IPS-15b (cell line): ENCODE measurements at regions not wholly inside any gene's neighbourhood (a gene's known extent, or its start where the extent isn't known, plus 50 kb on each side); places are given as distances from the start of the nearest gene placed in this dataset.

Source experiments
- H3K27me3 ChIP-seq: one replicate; pipeline ENCODE4 v1.6.1; 2013; ENCODE audit warnings: low read length; ENCODE audit not compliant: control insufficient read depth, insufficient read depth
- H3K36me3 ChIP-seq: one replicate; pipeline ENCODE4 v1.6.1; 2013; ENCODE audit warnings: low read length; ENCODE audit not compliant: control insufficient read depth, insufficient read depth
- H3K4me1 ChIP-seq: one replicate; pipeline ENCODE4 v1.6.1; 2013; ENCODE audit warnings: mild to moderate bottlenecking, low read length; ENCODE audit not compliant: control insufficient read depth, insufficient read depth
- H3K4me3 ChIP-seq: one replicate; pipeline ENCODE4 v1.5.1; 2013; ENCODE audit warnings: low read depth, low read length
- H3K9ac ChIP-seq: one replicate; pipeline ENCODE4 v1.6.1; 2013; ENCODE audit warnings: low read depth, mild to moderate bottlenecking, low read length
- H3K9me3 ChIP-seq: one replicate; pipeline ENCODE4 v1.6.1; 2013; ENCODE audit warnings: mild to moderate bottlenecking, low read length; ENCODE audit not compliant: control insufficient read depth, insufficient read depth

DNA sequence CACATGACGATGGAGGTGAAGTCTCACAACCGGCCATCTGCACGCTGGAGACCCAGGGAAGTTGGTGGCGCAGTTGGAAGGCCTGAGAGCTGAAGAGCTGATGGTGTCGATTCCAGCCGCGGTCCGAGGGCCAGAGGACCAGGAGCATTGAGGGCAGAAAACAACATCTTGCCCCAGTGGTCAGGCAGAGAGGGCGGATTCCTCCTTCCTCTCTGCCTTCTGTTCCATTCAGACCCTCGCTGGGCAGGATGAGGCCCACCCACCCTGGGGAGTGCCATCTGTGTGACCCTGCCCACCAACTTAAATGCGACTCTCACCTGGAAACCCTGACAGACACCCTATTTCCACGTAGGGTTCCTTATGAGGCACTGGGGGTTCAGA lies 120.7 kb upstream of the PMEPA1 start:
- H3K9me3 ChIP-seq, result no peaks in the 10 kb centered on the region
- H3K27me3 ChIP-seq, result no peaks in the 10 kb centered on the region
- no peak overlapping the region for H3K4me3 ChIP-seq
- no peaks in the 10 kb centered on the region for H3K36me3 ChIP-seq
- H3K4me1 ChIP-seq, result no peaks in the 10 kb centered on the region
- no peak overlapping the region for H3K9ac ChIP-seq

DNA sequence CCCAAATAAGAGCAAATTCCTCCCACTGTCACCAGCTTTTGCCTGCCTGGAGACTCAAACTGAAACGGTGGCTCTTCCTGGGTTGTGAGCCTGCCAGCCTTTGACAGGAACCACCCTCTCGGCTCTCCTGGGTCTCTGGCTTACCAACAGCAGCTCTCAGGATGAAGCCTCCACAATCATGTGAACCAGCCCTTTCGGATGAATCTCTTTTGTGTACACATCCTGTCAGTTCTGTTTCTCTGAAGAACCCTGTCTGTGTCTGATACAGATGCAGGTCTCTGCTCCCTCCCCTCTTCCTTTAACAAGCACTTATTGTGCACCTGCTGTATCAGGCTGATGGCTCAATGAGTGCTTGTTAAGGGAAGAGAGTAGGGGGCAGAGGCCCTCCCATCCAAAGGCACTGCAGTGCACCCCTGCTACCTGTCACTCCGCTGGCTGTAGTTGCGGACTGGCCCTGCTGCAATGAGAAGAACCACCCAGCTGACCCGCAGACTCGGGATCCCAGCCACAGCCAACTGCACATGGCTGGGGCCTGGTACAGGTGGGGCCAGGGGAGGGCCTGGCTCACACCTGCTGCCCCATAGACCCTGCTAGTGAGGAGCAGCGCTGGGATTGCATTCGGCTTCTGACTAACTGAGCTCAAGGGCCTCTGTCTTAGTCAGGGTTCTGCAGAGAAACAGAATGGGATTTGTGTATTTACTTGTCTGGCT lies 120.1 kb upstream of the PMEPA1 start:
- Histone ChIP-seq H3K36me3 (no peaks in the 10 kb centered on the region), H3K27me3 (no peaks in the 10 kb centered on the region), H3K4me3 (no peak overlapping the region), H3K9ac (no peak overlapping the region), H3K9me3 (no peaks in the 10 kb centered on the region), H3K4me1 (no peaks in the 10 kb centered on the region)

DNA sequence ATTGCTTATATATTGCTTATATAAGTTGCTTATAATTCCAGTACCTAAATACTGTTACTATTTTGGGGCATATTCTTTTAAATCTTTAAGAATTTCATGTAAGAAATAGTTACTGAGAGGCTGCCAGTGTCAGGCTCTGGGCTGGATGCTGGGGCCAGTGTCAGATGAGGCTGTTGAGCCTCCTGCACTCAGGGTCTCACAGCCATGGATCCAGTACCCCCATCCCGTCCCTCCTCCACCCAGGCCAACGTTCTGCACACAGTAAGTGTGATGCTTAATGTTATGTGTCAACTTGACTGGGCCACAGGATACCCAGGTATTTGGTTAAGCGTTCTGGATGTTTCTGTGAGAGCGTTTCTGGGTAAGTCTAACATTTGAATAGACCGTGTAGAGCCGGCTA lies 119.5 kb upstream of the PMEPA1 start:
- H3K27me3 ChIP-seq, result no peaks in the 10 kb centered on the region
- no peaks in the 10 kb centered on the region for H3K4me1 ChIP-seq
- H3K9ac ChIP-seq, result no peak overlapping the region
- H3K9me3 ChIP-seq, result no peaks in the 10 kb centered on the region
- no peak overlapping the region for H3K4me3 ChIP-seq
- no peaks in the 10 kb centered on the region for H3K36me3 ChIP-seq

DNA sequence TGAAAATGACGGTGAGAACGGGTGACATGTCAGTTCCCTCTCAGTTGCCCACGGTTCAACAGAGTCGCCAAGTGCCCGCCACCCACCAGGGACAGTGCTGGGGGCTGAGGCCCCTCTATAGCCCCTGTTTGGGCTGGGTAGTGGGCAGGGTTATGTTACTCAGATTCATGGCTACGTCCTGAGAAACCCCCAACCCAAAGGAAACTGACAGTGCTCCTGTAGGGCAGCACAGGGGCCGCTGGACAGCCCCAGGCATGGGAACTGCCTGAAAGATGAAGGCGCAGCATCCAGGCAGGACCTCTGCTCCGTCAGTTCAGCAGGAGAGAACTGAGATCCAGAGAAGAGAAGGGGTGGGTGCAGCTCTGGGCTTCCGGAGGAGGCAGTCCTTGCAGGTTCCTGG lies 118.9 kb upstream of the PMEPA1 start:
- Histone ChIP-seq H3K27me3 (no peaks in the 10 kb centered on the region), H3K4me3 (no peak overlapping the region), H3K4me1 (no peaks in the 10 kb centered on the region), H3K9me3 (no peaks in the 10 kb centered on the region), H3K9ac (no peak overlapping the region), H3K36me3 (no peaks in the 10 kb centered on the region)

DNA sequence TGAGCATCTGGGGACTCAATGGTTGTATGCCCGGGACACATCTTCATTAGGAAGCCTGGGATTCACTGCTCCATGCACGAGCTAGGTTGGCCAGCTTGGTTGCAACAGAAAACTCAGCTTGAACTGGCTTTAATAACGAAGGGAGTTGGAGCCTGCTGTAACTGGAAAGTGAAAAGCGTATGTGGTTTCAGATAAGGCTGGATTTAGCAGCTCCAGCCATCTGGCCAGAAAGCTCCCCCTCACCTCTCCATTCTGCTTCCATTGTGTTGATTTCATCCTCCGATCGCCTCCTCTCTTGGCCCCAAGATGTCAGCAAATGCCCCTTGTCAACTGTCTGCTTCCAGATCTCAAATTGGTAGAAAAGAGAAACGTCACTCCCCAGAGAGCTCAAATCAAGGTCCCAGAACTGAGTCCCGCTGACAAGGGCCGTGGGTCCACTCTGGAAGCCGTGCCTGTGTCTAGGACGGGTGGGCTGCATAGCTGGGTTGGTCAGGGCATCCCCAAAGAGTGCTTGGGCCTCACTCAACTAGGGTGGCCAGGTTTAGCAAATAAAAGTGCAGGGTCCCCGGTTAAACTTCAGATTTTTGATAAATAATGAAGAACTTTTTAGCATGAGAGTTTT lies 117.0 kb upstream of the PMEPA1 start:
- Histone ChIP-seq H3K9me3 (no peaks in the 10 kb centered on the region), H3K27me3 (no peaks in the 10 kb centered on the region), H3K4me3 (no peak overlapping the region), H3K9ac (no peak overlapping the region), H3K36me3 (no peaks in the 10 kb centered on the region), H3K4me1 (no peaks in the 10 kb centered on the region)

DNA sequence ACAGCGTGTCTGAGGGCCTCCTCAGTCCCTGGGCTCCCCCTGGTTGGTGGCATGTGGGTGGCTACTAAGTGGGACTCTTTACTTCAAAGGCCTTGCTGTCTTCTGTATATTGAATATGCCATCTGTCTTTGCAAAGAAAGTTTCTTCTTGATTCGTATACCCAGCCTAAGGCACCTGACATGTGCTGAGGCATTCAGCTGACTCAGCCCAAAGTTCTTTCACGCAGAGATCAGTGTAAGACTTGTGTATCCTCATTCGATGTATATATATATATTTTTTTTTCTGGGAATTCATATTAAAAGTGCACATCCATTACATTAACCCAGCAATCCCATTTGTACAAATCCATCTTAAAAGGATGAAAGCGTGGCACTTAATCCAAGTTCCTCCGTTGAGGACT lies 115.1 kb upstream of the PMEPA1 start:
- no peaks in the 10 kb centered on the region for H3K27me3 ChIP-seq
- no peak overlapping the region for H3K9ac ChIP-seq
- no peak overlapping the region for H3K4me3 ChIP-seq
- H3K9me3 ChIP-seq, result no peaks in the 10 kb centered on the region
- H3K36me3 ChIP-seq, result no peaks in the 10 kb centered on the region
- no peaks in the 10 kb centered on the region for H3K4me1 ChIP-seq

DNA sequence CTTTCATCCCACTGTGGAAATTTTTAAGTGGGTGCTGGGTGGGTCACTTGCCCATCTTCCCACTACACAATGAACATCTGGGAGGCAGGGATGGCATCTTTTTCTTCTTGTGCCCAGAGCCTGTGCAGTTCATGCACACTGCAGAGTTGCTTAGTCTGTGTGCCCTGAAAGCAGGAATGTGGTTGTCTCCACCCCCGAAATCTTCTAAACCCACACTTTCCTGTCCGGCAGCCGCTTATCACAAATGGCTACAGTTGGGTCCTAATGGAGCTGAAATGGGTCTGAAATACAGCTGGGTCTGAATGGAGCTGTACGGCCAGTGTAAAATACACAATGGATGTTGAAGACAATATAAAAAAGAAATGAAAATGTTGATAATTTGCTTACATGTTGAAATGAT lies 112.1 kb upstream of the PMEPA1 start:
- Histone ChIP-seq H3K9ac (no peak overlapping the region), H3K4me3 (no peak overlapping the region), H3K36me3 (no peaks in the 10 kb centered on the region), H3K27me3 (no peaks in the 10 kb centered on the region), H3K9me3 (no peaks in the 10 kb centered on the region), H3K4me1 (no peaks in the 10 kb centered on the region)

DNA sequence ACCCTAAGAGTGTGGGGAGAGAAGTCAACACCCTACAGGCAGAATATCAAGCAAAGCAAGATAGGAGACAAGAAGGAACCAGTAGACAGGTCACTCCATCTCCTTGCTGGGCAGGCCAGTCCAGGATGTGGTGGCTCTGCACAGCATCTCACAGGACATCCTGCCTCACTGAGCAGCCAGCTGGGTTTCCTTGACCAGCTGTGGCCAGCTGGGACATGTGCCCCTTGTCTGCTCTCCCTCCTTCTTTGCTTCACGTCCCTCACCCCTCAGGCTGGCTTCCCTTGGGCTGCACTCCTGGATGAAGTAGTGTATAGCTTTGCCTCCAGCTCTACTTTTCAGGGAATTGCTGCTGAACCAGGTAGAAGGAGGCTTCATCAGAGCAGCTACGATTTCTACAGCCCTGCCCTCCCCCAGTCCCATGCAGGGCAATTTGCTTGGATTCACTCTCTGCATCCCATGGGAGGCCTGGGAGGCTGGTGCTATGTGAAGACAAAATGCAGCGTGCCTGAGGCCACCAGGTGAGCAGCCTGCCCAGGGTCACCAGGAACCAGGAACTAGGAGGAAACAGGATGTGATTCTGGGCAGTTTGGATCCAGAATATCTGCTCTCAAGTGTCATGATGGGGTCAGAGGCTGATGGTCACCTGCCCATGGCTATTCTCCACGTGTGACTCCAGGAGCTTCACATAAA lies 110.0 kb upstream of the PMEPA1 start:
- Histone ChIP-seq H3K27me3 (no peaks in the 10 kb centered on the region), H3K4me1 (no peaks in the 10 kb centered on the region)

DNA sequence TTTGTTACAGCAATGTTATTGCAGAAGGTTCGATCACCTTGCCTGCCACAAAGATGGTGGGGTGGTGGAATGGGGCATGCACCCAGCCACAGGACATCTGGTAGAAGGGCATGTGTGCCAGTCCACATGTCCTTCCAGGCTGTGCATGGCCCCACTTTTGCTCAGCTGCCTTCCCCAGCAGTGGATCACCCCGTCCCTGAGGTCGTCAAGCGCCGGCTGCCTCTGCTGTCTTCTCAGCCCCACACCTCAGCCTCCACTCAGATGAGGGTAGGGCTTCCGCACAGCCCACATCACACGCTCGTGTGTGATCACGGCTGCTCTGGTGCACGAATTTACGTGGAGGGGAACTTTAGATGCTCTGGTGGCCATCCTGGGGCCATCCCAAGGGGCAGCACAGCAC lies 109.5 kb upstream of the PMEPA1 start:
- Histone ChIP-seq H3K4me1 (no peaks in the 10 kb centered on the region), H3K36me3 (no peaks in the 10 kb centered on the region), H3K4me3 (no peak overlapping the region), H3K27me3 (no peaks in the 10 kb centered on the region), H3K9ac (no peak overlapping the region), H3K9me3 (no peaks in the 10 kb centered on the region)

More for the DNA sequence above, 110.0 kb upstream of the PMEPA1 start:
- no peaks in the 10 kb centered on the region for H3K9me3 ChIP-seq
- no peak overlapping the region for H3K4me3 ChIP-seq
- H3K9ac ChIP-seq, result no peak overlapping the region
- no peaks in the 10 kb centered on the region for H3K36me3 ChIP-seq

DNA sequence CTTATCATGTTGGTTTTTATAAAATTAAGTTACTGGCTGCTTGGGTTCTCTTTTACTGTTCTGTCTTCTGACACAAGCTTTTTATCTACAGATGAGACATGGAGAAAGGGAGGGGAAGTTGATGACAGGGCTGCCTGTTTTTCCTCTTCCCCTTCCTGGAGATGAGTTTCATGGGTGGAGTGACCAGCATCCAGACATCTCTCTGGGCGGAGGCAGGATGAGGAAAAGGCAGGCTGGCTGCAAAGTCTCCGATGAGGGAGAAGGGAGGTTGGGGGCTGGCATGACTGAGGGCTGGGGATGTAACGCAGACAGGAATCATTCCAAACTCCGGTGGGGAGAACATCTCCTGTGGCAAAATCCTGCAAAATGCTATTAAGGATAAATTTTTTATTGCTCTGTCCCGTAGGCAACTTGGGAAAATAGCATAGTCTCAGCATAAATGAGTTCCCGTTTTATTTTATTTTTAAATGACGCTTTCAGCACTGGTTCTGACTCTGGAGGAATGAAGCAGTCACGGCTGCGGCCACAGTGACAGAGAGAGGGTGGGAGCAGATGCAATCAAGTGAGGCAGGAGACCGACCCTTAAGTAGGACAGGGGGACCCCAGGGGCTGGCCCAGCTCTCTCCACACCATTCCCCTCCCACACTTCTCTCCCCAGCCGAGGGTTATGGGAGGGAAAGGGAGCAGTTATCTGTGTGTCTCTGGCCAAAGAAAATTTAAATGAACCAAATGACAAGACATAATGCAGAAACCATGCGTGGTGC lies 108.8 kb upstream of the PMEPA1 start:
- no peaks in the 10 kb centered on the region for H3K4me1 ChIP-seq

DNA sequence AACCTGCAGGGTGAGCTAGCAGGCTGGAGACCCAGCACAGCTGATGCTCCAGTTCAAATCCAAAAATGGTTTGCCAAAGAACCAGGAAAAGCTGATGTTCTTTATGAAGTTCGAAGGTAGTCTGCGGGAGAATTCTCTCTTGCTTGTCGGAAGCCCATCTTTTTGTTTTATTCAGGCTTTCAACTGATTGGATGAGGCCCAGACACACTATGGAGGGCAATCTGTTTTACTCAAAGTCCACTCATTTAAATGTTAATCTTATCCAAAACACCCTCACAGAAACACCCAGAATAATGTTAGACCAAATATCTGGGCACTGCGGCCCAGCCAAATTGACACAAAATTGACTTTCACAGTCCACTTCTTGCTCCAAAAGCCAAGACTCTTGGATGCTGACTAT lies 105.6 kb upstream of the PMEPA1 start:
- H3K27me3 ChIP-seq, result no peaks in the 10 kb centered on the region
- no peaks in the 10 kb centered on the region for H3K9me3 ChIP-seq
- H3K9ac ChIP-seq, result no peak overlapping the region
- no peak overlapping the region for H3K4me3 ChIP-seq
- H3K36me3 ChIP-seq, result no peaks in the 10 kb centered on the region
- peaks cover 4% of the 10 kb centered on the region for H3K4me1 ChIP-seq

More for the DNA sequence above, 108.8 kb upstream of the PMEPA1 start:
- H3K27me3 ChIP-seq, result no peaks in the 10 kb centered on the region
- no peaks in the 10 kb centered on the region for H3K9me3 ChIP-seq
- no peak overlapping the region for H3K4me3 ChIP-seq
- H3K9ac ChIP-seq, result no peak overlapping the region
- no peaks in the 10 kb centered on the region for H3K36me3 ChIP-seq
